ENCODE measurements at regions not wholly inside any gene's neighbourhood (a gene's known extent, or its start where the extent isn't known, plus 50 kb on each side); places are given as distances from the start of the nearest gene placed in this dataset.

DNA sequence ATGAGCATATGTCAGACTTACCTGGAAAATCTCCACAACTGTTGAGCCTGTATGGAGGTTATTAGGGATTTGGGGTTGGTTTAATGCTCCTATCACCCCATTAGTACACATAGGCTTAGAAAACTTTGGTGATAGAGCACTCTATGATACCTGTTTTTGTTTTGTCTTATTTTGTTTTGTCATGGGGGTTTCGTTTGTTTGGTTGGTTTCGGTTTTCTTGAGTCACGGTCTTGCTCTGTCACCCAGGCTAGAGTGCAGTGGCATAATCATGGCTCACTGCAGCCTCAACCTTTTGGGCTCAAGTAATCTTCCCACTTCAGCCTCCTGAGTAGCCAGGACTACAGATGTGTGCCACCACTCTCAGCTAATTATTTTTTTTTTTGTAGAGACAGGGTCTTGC is 70.0 kb downstream of the MZT1 start:
- Mint-ChIP-seq H3K27me3 (peaks cover 6 to 8% of the 10 kb centered on the region in 2 donors), H3K4me1 (ENCODE audit: low read depth in 2 of 2) (no peaks in the 10 kb centered on the region), H3K4me3 (no peak overlapping the region), H3K9me3 (no peaks in the 10 kb centered on the region), H3K36me3 (no peaks in the 10 kb centered on the region), H3K27ac (no peak overlapping the region)
- DNase-seq (ENCODE audit: low spot score): no peak
- no peak for ATAC-seq

DNA sequence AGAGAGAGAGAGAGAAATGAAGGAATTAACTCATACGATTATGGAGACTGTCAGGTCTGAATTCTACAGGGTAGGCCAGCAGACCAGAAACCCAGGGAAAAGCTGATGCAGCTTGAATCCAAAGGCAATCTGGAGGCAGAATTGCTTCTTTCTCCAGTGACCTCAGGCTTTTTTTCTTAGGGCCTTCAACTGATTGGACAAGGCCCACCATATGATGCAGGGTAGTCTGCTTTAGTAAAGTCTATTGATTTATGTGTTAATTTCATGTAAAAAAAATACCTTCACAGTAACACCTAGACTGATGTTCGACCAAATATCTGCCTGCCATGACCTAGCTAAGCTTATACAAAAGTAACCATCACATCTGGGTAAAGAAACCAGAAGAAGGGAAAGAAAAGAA is 71.1 kb downstream of the MZT1 start:
- H3K36me3 Mint-ChIP-seq: no peaks in the 10 kb centered on the region
- H3K4me1 Mint-ChIP-seq (ENCODE audit: low read depth in 2 of 2): no peaks in the 10 kb centered on the region
- no peak overlapping the region for H3K27ac Mint-ChIP-seq
- H3K9me3 Mint-ChIP-seq: no peaks in the 10 kb centered on the region
- DNase-seq (ENCODE audit: low spot score): no peak
- peaks cover 8 to 10% of the 10 kb centered on the region in 2 donors for H3K27me3 Mint-ChIP-seq
- ATAC-seq: no peak
- no peak overlapping the region for H3K4me3 Mint-ChIP-seq

DNA sequence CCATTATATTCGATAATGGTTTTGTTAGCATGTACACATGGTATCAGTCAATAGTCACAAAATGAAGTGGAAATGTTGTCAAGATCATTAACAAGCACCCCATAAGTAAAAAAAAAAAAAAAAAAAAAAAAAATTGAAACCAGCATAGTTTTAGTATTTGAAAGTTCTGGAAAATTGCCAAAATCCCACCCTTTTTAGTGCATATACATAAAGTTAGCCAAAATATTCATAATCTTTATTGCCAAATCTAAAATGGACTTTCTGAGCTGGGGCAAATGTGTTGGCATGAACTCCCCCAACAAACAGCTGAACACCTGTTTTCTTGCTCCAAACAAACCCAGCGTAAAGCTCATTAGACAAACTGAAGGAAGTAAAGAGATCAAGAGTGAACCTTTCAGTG is 73.9 kb downstream of the MZT1 start:
- no peaks in the 10 kb centered on the region for H3K4me1 Mint-ChIP-seq (ENCODE audit: low read depth in 2 of 2)
- no peak overlapping the region for H3K27ac Mint-ChIP-seq
- H3K9me3 Mint-ChIP-seq: no peaks in the 10 kb centered on the region
- H3K27me3 Mint-ChIP-seq: peaks cover 13 to 27% of the 10 kb centered on the region in 2 donors
- H3K36me3 Mint-ChIP-seq: no peaks in the 10 kb centered on the region
- ATAC-seq: no peak
- H3K4me3 Mint-ChIP-seq: no peak overlapping the region
- DNase-seq (ENCODE audit: low spot score): no peak

DNA sequence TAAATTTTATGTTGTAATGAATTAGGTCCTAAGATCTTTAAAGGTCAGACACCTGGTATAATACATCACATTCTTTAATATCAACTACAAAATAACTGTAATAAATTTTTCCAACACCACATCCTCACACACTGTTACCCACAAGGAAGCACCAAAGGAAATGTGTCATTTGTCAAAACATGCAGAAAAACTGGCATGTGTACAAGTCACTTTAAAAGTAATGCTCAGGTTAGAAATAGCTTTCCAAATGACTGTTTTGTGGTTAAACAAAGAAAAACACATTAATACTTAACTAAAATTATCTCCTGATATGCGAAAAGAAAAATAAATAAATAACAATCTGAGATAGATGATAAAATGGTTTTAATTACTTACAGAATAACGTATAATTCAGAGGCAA is 74.7 kb downstream of the MZT1 start:
- Mint-ChIP-seq H3K4me1 (ENCODE audit: low read depth in 2 of 2) (no peaks in the 10 kb centered on the region), H3K9me3 (no peaks in the 10 kb centered on the region)
- ATAC-seq: no peak

DNA sequence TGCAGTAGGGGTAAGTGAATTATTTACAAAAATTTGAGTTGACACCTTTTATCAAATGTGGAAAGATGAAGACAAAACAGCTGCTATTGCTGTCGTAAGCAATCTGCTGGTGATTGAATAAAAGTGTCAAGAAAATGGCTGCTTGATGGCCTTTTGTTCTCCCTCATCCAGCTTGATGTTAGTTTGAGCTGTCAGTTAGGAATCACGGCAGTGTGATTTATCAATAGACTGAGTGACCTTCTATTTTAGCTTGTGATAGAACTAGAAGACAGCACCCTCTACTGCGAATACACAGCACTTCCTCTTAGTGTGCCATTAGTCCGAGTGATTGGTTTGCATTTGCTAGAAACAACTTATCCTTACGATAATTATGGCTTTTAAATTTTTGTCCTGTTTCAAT is 76.3 kb downstream of the MZT1 start:
- Mint-ChIP-seq H3K9me3 (no peaks in the 10 kb centered on the region), H3K27ac (no peak overlapping the region), H3K36me3 (no peaks in the 10 kb centered on the region), H3K4me1 (ENCODE audit: low read depth in 2 of 2) (no peaks in the 10 kb centered on the region), H3K4me3 (no peak overlapping the region), H3K27me3 (peaks cover 13 to 27% of the 10 kb centered on the region in 2 donors)
- ATAC-seq (no peak), DNase-seq (ENCODE audit: low spot score) (no peak)

More for the DNA sequence above, 74.7 kb downstream of the MZT1 start:
- Mint-ChIP-seq H3K36me3 (no peaks in the 10 kb centered on the region), H3K27ac (no peak overlapping the region), H3K4me3 (no peak overlapping the region), H3K27me3 (peaks cover 13 to 27% of the 10 kb centered on the region in 2 donors)
- no peak for DNase-seq (ENCODE audit: low spot score)

DNA sequence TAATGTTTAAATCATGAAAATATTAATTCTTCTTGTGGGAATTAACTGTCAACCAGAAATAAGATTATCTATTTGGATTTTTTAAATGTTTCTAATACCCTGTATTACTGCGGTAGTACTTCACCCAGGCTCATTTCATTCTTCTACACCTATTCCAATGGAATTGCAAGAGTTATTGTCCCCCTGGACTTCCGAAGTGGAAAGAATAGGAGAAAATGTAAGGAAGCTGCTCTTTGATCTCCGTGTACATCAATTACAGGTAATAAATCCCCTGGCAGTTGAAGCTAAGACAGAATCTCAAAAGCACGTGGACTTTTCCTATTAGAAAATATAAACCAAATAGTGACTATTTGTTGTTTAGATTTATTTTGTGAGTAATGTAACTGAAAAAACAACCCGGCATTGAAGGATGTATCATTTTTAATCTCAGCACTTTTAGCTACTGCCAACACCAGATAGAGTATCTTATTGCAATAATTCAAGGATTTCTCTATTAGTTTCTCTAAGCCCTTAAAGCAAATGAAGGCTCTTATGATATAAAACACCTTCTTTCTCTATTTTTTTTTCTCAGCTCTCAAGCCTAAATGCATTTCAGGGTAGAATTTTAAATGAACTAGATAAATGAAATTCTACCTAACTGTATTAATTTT is 77.3 kb downstream of the MZT1 start:
- no peaks in the 10 kb centered on the region for H3K9me3 Mint-ChIP-seq
- DNase-seq (ENCODE audit: low spot score): no peak
- ATAC-seq: no peak
- H3K27ac Mint-ChIP-seq: no peak overlapping the region
- H3K27me3 Mint-ChIP-seq: peaks cover 15 to 27% of the 10 kb centered on the region in 2 donors
- H3K4me1 Mint-ChIP-seq (ENCODE audit: low read depth in 2 of 2): no peaks in the 10 kb centered on the region
- no peaks in the 10 kb centered on the region for H3K36me3 Mint-ChIP-seq
- no peak overlapping the region for H3K4me3 Mint-ChIP-seq

DNA sequence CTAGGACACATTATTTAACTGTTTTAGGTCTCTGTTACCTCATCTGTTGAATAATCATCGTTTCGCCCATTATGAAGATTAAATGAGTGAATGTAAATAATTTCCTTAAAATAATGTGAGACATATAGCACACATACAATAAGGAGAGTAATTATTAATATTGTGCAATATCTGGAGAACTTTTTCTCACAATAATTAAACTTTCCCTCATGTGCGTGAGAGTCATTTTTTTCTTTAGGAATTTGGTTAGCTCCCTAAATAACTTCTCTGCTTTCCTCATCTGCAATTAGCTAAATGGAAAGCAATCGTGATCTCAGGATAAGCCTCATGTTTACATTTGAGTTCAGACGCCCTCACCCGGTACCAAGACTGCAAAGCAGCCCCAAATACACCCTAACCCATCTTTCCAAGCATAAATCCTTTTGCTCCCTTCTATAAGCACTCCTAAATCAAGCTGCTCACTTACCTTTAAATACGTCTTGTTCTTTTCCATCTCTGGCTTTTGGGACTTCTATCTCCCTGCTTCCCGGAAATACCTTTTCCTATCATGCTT is 78.8 kb downstream of the MZT1 start:
- no peak overlapping the region for H3K4me3 Mint-ChIP-seq
- no peaks in the 10 kb centered on the region for H3K9me3 Mint-ChIP-seq
- H3K36me3 Mint-ChIP-seq: no peaks in the 10 kb centered on the region
- peaks cover 15 to 23% of the 10 kb centered on the region in 2 donors for H3K27me3 Mint-ChIP-seq
- H3K27ac Mint-ChIP-seq: no peak overlapping the region
- DNase-seq (ENCODE audit: low spot score): no peak
- no peaks in the 10 kb centered on the region for H3K4me1 Mint-ChIP-seq (ENCODE audit: low read depth in 2 of 2)
- no peak for ATAC-seq

DNA sequence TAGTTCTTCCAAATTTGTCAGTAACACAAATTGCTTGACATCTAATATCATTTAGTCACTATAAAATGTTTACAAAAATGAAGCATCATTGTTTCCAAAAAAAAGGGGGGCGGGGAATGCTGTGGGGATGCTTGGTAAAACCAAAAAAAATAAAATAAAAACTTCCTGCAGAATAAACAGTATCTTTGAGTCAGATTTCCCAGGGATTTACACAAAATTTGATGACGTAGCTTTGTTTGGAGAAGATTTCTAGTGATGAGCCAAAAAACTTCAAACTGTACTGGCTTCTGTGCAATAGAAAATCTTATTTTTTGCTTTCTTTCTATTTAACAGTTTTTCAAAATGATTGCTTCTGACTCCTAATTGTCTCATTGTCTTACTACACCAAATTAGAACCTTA is 80.0 kb downstream of the MZT1 start:
- H3K27ac Mint-ChIP-seq: no peak overlapping the region
- H3K36me3 Mint-ChIP-seq: no peaks in the 10 kb centered on the region
- no peaks in the 10 kb centered on the region for H3K4me1 Mint-ChIP-seq (ENCODE audit: low read depth in 2 of 2)
- H3K4me3 Mint-ChIP-seq: no peak overlapping the region
- no peak for DNase-seq (ENCODE audit: low spot score)
- H3K9me3 Mint-ChIP-seq: no peaks in the 10 kb centered on the region
- no peak for ATAC-seq
- H3K27me3 Mint-ChIP-seq: peaks cover 15 to 20% of the 10 kb centered on the region in 2 donors

DNA sequence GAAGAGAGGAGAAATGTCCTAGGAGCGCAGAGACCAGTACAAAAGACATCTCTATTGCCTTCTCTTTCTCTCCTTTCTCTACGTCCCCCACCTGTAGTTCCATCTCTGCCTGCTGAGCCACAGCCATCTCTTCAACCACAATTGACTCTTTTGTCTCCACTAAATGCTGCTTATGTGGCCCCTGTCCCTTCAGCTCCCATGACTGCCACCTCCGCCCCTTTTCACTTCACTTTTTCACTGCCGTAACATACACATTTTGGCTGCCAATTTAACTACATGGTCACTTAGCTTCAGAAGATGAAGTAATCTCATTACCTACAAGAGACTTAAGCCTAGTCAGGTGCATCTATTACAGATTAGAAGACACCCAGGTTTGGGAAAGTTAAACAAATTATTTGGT is 81.9 kb downstream of the MZT1 start:
- H3K4me1 Mint-ChIP-seq (ENCODE audit: low read depth in 2 of 2): no peaks in the 10 kb centered on the region
- H3K27me3 Mint-ChIP-seq: peaks cover 13 to 17% of the 10 kb centered on the region in 2 donors
- no peaks in the 10 kb centered on the region for H3K36me3 Mint-ChIP-seq
- no peaks in the 10 kb centered on the region for H3K9me3 Mint-ChIP-seq
- no peak overlapping the region for H3K4me3 Mint-ChIP-seq
- no peak for DNase-seq (ENCODE audit: low spot score)
- H3K27ac Mint-ChIP-seq: no peak overlapping the region
- no peak for ATAC-seq

DNA sequence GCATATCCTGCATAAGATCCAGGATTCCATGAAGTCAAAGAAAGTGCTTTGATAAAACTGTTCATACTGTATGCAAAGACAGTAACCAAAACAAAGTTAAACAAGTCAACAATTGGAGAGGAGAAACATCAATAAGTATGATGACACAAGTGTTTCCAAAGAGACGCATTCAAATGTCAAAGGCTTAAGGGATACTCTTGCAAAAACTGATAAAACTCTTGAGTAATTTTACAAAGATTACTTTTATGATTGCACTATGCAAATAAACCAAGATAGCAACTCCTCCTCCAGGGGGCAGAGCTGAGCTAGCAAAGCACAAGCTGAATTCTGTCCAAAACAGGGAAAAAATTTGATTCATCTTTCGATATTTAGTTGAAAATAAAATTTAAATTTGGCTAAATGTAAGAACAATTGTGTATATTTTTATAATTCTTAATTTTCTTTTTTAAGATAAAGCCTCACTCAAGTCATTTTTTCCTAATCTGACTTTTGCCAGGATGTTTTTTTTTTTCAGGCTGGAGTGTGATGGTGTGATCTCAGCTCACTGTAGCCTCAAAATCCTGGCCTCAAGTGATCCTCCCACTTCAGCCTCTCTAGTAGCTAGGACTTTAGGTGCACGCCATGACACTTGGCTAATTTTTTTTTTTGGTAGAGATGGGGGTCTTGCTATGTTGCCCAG is 84.0 kb downstream of the MZT1 start:
- no peaks in the 10 kb centered on the region for H3K36me3 Mint-ChIP-seq
- no peaks in the 10 kb centered on the region for H3K4me1 Mint-ChIP-seq (ENCODE audit: low read depth in 2 of 2)
- peak in 1 of 2 donors; percentile 57 for ATAC-seq
- DNase-seq (ENCODE audit: low spot score): no peak
- peaks cover 5 to 7% of the 10 kb centered on the region in 2 donors for H3K27me3 Mint-ChIP-seq
- no peak overlapping the region for H3K27ac Mint-ChIP-seq
- no peak overlapping the region for H3K4me3 Mint-ChIP-seq
- no peaks in the 10 kb centered on the region for H3K9me3 Mint-ChIP-seq

DNA sequence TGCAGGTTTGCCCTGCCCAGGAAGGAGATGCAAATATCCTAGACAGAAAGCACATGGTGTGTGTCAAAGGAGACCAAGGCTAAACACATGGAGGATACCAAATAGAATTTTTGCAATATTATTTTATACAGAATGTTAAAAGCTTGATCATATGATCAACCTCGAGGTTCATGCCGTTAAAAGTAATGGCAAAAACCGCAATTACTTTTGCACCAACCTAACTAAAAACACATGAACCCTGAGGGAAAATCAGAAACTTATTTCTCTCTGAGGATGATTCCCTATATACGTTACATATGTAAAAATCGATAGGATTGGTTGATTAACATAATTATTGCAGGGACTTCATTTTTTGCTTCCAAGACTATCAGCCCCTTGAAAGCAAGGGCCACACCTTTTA is 88.1 kb downstream of the MZT1 start:
- Mint-ChIP-seq H3K4me3 (no peak overlapping the region), H3K4me1 (ENCODE audit: low read depth in 2 of 2) (no peaks in the 10 kb centered on the region), H3K27ac (no peak overlapping the region), H3K27me3 (peaks cover 2 to 7% of the 10 kb centered on the region in 2 donors), H3K36me3 (no peaks in the 10 kb centered on the region), H3K9me3 (no peaks in the 10 kb centered on the region)
- ATAC-seq (no peak), DNase-seq (ENCODE audit: low spot score) (no peak)

DNA sequence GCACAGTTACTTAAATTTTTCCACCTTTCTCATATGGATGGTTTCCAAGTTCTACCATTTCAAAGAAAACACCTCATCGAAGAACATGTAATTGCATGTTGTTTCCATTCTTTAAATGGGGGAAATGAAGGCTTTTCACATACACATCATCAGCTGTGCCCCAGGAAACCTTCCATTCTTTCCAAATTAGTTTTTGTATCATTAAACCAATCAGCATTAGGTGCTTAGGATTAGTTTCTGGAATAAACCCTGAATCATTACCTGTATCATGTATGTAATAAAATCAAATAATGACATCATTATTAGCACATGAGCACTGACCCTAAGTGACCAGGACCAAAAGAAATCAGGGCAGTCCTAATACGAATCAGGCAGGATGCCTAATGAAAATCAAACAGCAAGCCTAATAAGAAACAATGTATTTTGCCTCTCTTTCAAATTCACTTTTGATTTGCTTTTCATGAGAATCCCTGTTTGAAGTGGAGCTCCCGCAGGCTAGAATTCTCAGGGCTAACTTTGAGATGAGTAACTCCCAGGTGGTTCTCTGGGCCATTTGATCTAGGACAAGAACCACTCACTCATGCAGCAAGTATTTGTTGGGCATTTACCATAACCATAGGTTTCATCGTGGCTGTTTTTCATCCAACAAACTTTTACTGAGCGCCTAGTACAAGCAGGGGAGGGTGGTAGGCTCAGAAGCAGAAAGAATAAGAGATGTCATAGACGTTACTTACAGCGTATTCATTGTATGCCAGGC is 89.2 kb downstream of the MZT1 start:
- ATAC-seq (no peak), DNase-seq (ENCODE audit: low spot score) (no peak)
- H3K4me3 Mint-ChIP-seq: no peak overlapping the region
- H3K9me3 Mint-ChIP-seq: no peaks in the 10 kb centered on the region
- H3K27me3 Mint-ChIP-seq: peaks cover 2 to 7% of the 10 kb centered on the region in 2 donors
- no peaks in the 10 kb centered on the region for H3K4me1 Mint-ChIP-seq (ENCODE audit: low read depth in 2 of 2)
- no peak overlapping the region for H3K27ac Mint-ChIP-seq
- H3K36me3 Mint-ChIP-seq: no peaks in the 10 kb centered on the region

DNA sequence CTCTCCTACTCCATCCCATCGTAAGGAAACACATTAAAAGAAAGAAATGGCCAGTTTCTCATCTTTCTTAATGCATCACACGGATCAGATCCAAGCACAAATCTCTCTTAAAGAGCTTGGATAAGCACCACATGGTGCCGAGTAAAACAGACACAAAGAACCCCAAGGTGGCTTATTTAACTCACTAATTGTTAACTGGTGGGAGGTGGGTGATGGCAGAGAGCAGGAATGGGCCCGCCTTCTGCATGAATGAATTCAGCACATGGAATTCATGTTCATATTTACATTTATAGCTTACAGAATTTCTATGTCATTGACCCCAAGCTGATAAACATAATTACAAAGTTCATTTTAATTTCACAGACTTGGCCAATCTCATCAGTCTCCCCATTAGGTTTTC is 89.9 kb downstream of the MZT1 start:
- DNase-seq (ENCODE audit: low spot score) (no peak), ATAC-seq (no peak)
- Mint-ChIP-seq H3K27ac (no peak overlapping the region), H3K4me1 (ENCODE audit: low read depth in 2 of 2) (no peaks in the 10 kb centered on the region), H3K27me3 (peaks cover 2 to 7% of the 10 kb centered on the region in 2 donors), H3K9me3 (no peaks in the 10 kb centered on the region), H3K4me3 (no peak overlapping the region), H3K36me3 (no peaks in the 10 kb centered on the region)

DNA sequence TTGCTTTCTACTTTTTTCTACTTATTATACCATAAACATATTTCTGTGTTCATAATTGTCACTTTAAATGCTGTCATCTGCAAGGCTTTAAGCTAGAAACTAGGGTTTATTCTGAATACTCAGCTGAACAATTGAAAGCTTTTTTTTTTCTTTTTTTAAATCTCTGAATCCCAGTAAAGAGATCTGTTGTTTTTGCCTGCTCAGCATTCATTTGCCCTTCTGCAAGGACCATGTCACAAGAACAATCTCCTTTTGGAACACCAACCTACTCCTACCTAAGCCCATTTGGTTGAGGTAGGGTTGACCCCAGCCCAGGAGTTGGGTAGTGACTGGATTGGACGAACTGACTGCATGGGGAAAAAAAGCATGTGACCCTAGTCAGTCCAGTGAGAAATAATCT is 92.6 kb downstream of the MZT1 start:
- H3K4me3 Mint-ChIP-seq: no peak overlapping the region
- no peaks in the 10 kb centered on the region for H3K4me1 Mint-ChIP-seq (ENCODE audit: low read depth in 2 of 2)
- H3K36me3 Mint-ChIP-seq: no peaks in the 10 kb centered on the region
- ATAC-seq (no peak), DNase-seq (ENCODE audit: low spot score) (no peak)
- H3K9me3 Mint-ChIP-seq: peaks cover 9% of the 10 kb centered on the region
- H3K27me3 Mint-ChIP-seq: no peaks in the 10 kb centered on the region
- H3K27ac Mint-ChIP-seq: no peak overlapping the region

All from natural killer cell treated with Interleukin-12 subunit alpha and Interleukin-12 subunit beta and Interleukin-15 and Interleukin-18, amount 100 ng/mL, for 72 hours (primary cell).